ENCODE measurements at regions not wholly inside any gene's neighbourhood (a gene's known extent, or its start where the extent isn't known, plus 50 kb on each side); places are given as distances from the start of the nearest gene placed in this dataset.

GRCh38 chr9:107969727-107970126 lies 480.2 kb upstream of the KLF4 start:
- no peak overlapping the region for H3K4me2 ChIP-seq (replicated peaks; ENCODE audit: extremely low read depth, low read length, poor library complexity, severe bottlenecking)
- peak overlapping the region in 1 of 7 donors; percentile 36 for H3K27ac Mint-ChIP-seq
- H3K36me3 Mint-ChIP-seq = peaks cover 21 to 42% of the 10 kb centered on the region in 2 donors
- no peak for DNase-seq
- H3K9me3 ChIP-seq (replicated peaks in 1 of 2; ENCODE audit: control insufficient read depth in 1 of 2, insufficient read depth in 1 of 2, low read length in 2 of 2) = no peaks in the 10 kb centered on the region
- no peaks in the 10 kb centered on the region for H3K27me3 Mint-ChIP-seq (ENCODE audit: low read depth in 3 of 3)
- no peaks in the 10 kb centered on the region for H3K4me1 ChIP-seq (ENCODE audit: control insufficient read depth in 1 of 2, insufficient read depth in 2 of 2, low read length in 2 of 2)
- H3K4me1 Mint-ChIP-seq = peaks cover 17% of the 10 kb centered on the region
- H3K79me2 ChIP-seq (ENCODE audit: insufficient read depth, low read length) = no peaks in the 10 kb centered on the region
- 97% methylated on average over 4 of the region's 8 CpGs for WGBS (ENCODE audit: insufficient coverage)
- no peak overlapping the region for H3K9ac ChIP-seq (ENCODE audit: insufficient read depth, low read length, poor library complexity, severe bottlenecking)
- no peaks in the 10 kb centered on the region for H3K36me3 ChIP-seq (replicated peaks in 1 of 2; ENCODE audit: control insufficient read depth in 1 of 2, insufficient read depth in 2 of 2, low read length in 2 of 2)
- intact Hi-C loops (cut with micrococcal nuclease) = loop anchor here in 1 of 2 donors (10.0 kb wide), 1 partner anchor 85 kb away; no protein-coding TSS in a partner anchor
- H3K4me3 ChIP-seq (replicated peaks in 1 of 3; ENCODE audit: low read depth in 2 of 3, low read length in 3 of 3) = no peak overlapping the region
- no peak overlapping the region for H2AFZ ChIP-seq (ENCODE audit: insufficient read depth, low read depth, low read length, poor library complexity, severe bottlenecking)
- H4K20me1 ChIP-seq (ENCODE audit: insufficient read depth, low read length) = no peaks in the 10 kb centered on the region
- H3K27ac ChIP-seq (ENCODE audit: low read depth in 1 of 2, low read length in 2 of 2) = no peak overlapping the region
- H3K9me3 Mint-ChIP-seq = peaks cover 0 to 3% (median 0%) of the 10 kb centered on the region in 7 donors
- no peaks in the 10 kb centered on the region for H3K27me3 ChIP-seq (ENCODE audit: control insufficient read depth in 2 of 2, insufficient read depth in 2 of 2, low read length in 2 of 2)
- TF ChIP-seq CTCF (IDR thresholded peaks at IDR 0.05) = no peak
- H3K4me3 Mint-ChIP-seq = no peak overlapping the region

GRCh38 chr9:107969141-107969540 lies 479.6 kb upstream of the KLF4 start:
- no peaks in the 10 kb centered on the region for H4K20me1 ChIP-seq (ENCODE audit: insufficient read depth, low read length)
- Mint-ChIP-seq H3K27ac (no peak overlapping the region), H3K4me3 (no peak overlapping the region), H3K4me1 (peaks cover 17% of the 10 kb centered on the region), H3K36me3 (peaks cover 18 to 38% of the 10 kb centered on the region in 2 donors), H3K9me3 (peaks cover 0 to 1% (median 0%) of the 10 kb centered on the region in 7 donors), H3K27me3 (ENCODE audit: low read depth in 3 of 3) (no peaks in the 10 kb centered on the region)
- no peak overlapping the region for H3K4me2 ChIP-seq (replicated peaks; ENCODE audit: extremely low read depth, low read length, poor library complexity, severe bottlenecking)
- no peak overlapping the region for H3K4me3 ChIP-seq (replicated peaks in 1 of 3; ENCODE audit: low read depth in 2 of 3, low read length in 3 of 3)
- H2AFZ ChIP-seq (ENCODE audit: insufficient read depth, low read depth, low read length, poor library complexity, severe bottlenecking) = no peak overlapping the region
- no peak for DNase-seq
- H3K36me3 ChIP-seq (replicated peaks in 1 of 2; ENCODE audit: control insufficient read depth in 1 of 2, insufficient read depth in 2 of 2, low read length in 2 of 2) = no peaks in the 10 kb centered on the region
- no CpG with 5 or more reads among the region's 5 CpGs for WGBS (ENCODE audit: insufficient coverage)
- H3K27ac ChIP-seq (ENCODE audit: low read depth in 1 of 2, low read length in 2 of 2) = no peak overlapping the region
- intact Hi-C loops (cut with micrococcal nuclease) = no loop called here
- no peaks in the 10 kb centered on the region for H3K27me3 ChIP-seq (ENCODE audit: control insufficient read depth in 2 of 2, insufficient read depth in 2 of 2, low read length in 2 of 2)
- H3K9ac ChIP-seq (ENCODE audit: insufficient read depth, low read length, poor library complexity, severe bottlenecking) = no peak overlapping the region
- no peaks in the 10 kb centered on the region for H3K9me3 ChIP-seq (replicated peaks in 1 of 2; ENCODE audit: control insufficient read depth in 1 of 2, insufficient read depth in 1 of 2, low read length in 2 of 2)
- TF ChIP-seq CTCF (IDR thresholded peaks at IDR 0.05) = no peak
- peaks cover 3 to 4% of the 10 kb centered on the region in 2 donors for H3K4me1 ChIP-seq (ENCODE audit: control insufficient read depth in 1 of 2, insufficient read depth in 2 of 2, low read length in 2 of 2)
- H3K79me2 ChIP-seq (ENCODE audit: insufficient read depth, low read length) = no peaks in the 10 kb centered on the region

Measured in CD14-positive monocyte (primary cell).